Muscle of leg (tissue), 3 donors: ENCODE measurements at regions not wholly inside any gene's neighbourhood (a gene's known extent, or its start where the extent isn't known, plus 50 kb on each side); places are given as distances from the start of the nearest gene placed in this dataset.

ENCODE experiments used
- DNase-seq: peaks from one replicate; pipeline ENCODE4 v3.0.0; 2013
- H3K27ac ChIP-seq: one replicate; pipeline ENCODE4 v1.5.1; 2013; ENCODE audit warnings: mild to moderate bottlenecking, low read length, control low read depth
- H3K27me3 ChIP-seq: one replicate; pipeline ENCODE4 v1.6.1; 2013; ENCODE audit warnings: low read length; ENCODE audit not compliant: control insufficient read depth, insufficient read depth
- H3K36me3 ChIP-seq: one replicate; pipeline ENCODE4 v1.6.1; 2013; ENCODE audit warnings: low read length; ENCODE audit not compliant: control insufficient read depth, insufficient read depth
- H3K4me1 ChIP-seq: one replicate; pipeline ENCODE4 v1.6.1; 2013; ENCODE audit warnings: low read length; ENCODE audit not compliant: control insufficient read depth, insufficient read depth
- H3K4me3 ChIP-seq: one replicate; pipeline ENCODE4 v1.5.1; 2013; ENCODE audit warnings: low read length, control low read depth
- H3K9me3 ChIP-seq: replicated peaks from 2 replicates; pipeline ENCODE4 v1.6.1; 2013; ENCODE audit warnings: low read depth, low read length; ENCODE audit not compliant: control insufficient read depth
- WGBS: methylation state at CpG from one replicate; pipeline ENCODE4 v1.1.5; 2013; ENCODE audit warnings: missing lambda C conversion rate; ENCODE audit not compliant: insufficient coverage; 5-methylcytosine and 5-hydroxymethylcytosine counted together

DNA sequence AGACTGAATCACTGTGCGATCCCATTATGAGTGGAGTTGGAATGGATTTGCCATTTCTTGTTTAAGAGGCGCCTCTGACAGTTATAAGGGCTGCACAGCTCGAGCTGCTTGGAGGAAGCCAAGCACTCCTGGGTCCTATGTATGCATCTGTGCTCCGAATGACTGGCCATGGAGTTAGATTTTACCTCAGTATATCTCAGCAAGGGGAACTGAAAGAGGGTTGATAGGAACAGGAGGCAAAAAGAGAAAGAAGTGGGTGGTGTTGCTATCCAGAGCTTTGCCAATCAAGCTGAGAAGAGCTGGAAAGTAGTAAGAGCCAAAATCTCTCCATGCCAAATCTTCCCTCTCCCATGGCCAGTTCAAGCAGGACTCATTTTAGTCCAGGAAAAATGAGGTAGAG is 632.0 kb upstream of the KIRREL3 start:
- DNase-seq: no peak
- H3K27ac ChIP-seq: no peak overlapping the region
- H3K4me3 ChIP-seq: no peak overlapping the region
- H3K4me1 ChIP-seq: no peaks in the 10 kb centered on the region
- no peaks in the 10 kb centered on the region for H3K27me3 ChIP-seq
- no peaks in the 10 kb centered on the region for H3K36me3 ChIP-seq
- WGBS: 90% methylated on average over 2 of the region's 4 CpGs
- H3K9me3 ChIP-seq: no peaks in the 10 kb centered on the region

GRCh38 chr11:127631974-127632373 is 631.4 kb upstream of the KIRREL3 start:
- no peak overlapping the region for H3K4me3 ChIP-seq
- H3K36me3 ChIP-seq: no peaks in the 10 kb centered on the region
- DNase-seq: peak; percentile 16
- H3K27me3 ChIP-seq: no peaks in the 10 kb centered on the region
- 100% methylated on average over 2 of the region's 5 CpGs for WGBS
- H3K27ac ChIP-seq: no peak overlapping the region
- no peaks in the 10 kb centered on the region for H3K4me1 ChIP-seq
- H3K9me3 ChIP-seq: no peaks in the 10 kb centered on the region

DNA sequence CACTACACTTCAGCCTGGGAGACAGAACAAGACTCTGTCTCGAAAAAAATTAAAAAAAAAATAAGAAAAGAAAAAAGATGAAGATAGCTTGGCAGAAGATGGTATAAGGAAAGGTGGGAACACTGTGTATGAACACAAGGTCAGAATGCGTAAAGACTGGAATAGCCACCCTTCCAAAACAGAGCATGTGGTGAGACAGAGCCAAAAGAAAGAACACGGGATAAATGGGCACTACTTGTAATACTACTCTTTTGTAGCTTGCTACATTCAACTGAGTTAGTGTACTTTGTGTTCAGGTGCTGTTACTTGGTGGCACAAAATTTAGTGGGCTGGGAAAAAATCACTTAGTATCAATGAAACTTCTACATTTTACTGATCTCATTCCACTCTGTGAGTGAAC is 628.6 kb upstream of the KIRREL3 start:
- Histone ChIP-seq H3K27me3 (no peaks in the 10 kb centered on the region), H3K9me3 (no peaks in the 10 kb centered on the region), H3K27ac (no peak overlapping the region), H3K4me3 (no peak overlapping the region), H3K4me1 (no peaks in the 10 kb centered on the region), H3K36me3 (no peaks in the 10 kb centered on the region)
- DNase-seq: no peak
- no CpG with 5 or more reads among the region's 3 CpGs for WGBS

- DNase-seq: no peak
- Histone ChIP-seq H3K27me3 (no peaks in the 10 kb centered on the region), H3K27ac (no peak overlapping the region), H3K36me3 (no peaks in the 10 kb centered on the region), H3K9me3 (no peaks in the 10 kb centered on the region), H3K4me1 (no peaks in the 10 kb centered on the region), H3K4me3 (no peak overlapping the region)
- WGBS: no CpG with 5 or more reads among the region's 5 CpGs
Observed at GRCh38 chr11:127628458-127628785, 627.9 kb upstream of the KIRREL3 start.

- Histone ChIP-seq H3K27me3 (no peaks in the 10 kb centered on the region), H3K9me3 (no peaks in the 10 kb centered on the region), H3K36me3 (no peaks in the 10 kb centered on the region), H3K27ac (no peak overlapping the region), H3K4me3 (no peak overlapping the region), H3K4me1 (no peaks in the 10 kb centered on the region)
- DNase-seq: peak; percentile 14
- no CpG with 5 or more reads among the region's 12 CpGs for WGBS
Observed at GRCh38 chr11:127627629-127628457, 627.3 kb upstream of the KIRREL3 start.

DNA sequence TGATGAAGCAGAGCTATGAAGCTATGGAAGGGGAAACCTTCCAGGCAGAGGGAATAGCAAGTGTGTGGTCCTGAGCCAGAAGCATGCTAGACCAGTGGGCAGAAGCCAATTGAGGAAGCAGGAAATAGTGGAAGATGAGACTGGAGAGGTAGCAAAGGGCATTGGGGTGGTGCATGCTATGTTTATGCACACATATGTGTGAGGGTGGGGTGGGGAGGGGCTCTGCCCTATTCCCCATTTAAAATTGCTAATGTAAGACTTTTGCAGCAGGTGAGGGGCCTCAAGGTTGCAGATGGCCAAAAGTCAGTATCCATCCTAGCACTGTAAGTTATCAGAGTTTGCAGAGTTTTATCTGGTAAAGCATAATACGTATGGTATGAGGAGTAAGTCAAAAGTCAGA is 626.6 kb upstream of the KIRREL3 start:
- no peaks in the 10 kb centered on the region for H3K36me3 ChIP-seq
- H3K4me3 ChIP-seq: no peak overlapping the region
- H3K27me3 ChIP-seq: no peaks in the 10 kb centered on the region
- no CpG with 5 or more reads among the region's 1 CpG for WGBS
- no peak overlapping the region for H3K27ac ChIP-seq
- H3K4me1 ChIP-seq: no peaks in the 10 kb centered on the region
- no peak for DNase-seq
- H3K9me3 ChIP-seq: no peaks in the 10 kb centered on the region

- H3K27ac ChIP-seq: no peak overlapping the region
- H3K27me3 ChIP-seq: no peaks in the 10 kb centered on the region
- H3K9me3 ChIP-seq: no peaks in the 10 kb centered on the region
- H3K36me3 ChIP-seq: no peaks in the 10 kb centered on the region
- H3K4me3 ChIP-seq: no peak overlapping the region
- no peak for DNase-seq
- no peaks in the 10 kb centered on the region for H3K4me1 ChIP-seq
- WGBS: 17% methylated on average over 1 of the region's 3 CpGs
Observed at GRCh38 chr11:127625402-127625801, 624.8 kb upstream of the KIRREL3 start.

DNA sequence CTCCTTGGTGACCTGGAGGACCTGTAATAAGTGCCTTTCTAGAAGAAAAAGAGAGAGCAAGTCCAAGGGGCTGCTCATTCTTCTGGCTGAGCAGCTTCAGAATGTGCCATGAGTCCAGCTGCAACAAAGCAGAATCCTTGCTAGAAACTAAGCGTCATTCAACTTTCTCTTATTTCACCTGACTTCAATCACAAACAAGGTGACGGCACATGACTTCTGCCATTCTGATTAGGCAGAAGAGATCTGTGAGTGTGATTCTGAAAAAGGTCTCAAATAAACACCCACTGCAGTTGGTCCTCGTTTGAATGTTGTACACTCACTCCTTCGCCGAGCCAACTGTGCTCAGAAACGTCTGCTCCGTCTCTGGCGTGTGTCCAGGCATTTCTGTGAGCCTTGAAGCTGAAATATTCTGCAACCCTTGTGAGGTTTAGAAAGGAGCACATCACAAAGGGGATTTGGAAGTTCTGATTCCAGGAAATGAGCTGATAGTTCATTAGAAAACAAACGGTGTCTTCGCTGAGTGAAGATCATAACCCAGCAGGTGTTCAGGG is 623.8 kb upstream of the KIRREL3 start:
- WGBS: 26% methylated on average over 8 of the region's 10 CpGs
- Histone ChIP-seq H3K4me1 (no peaks in the 10 kb centered on the region), H3K27me3 (no peaks in the 10 kb centered on the region), H3K9me3 (no peaks in the 10 kb centered on the region), H3K27ac (no peak overlapping the region), H3K4me3 (no peak overlapping the region), H3K36me3 (no peaks in the 10 kb centered on the region)
- peak; percentile 57 for DNase-seq

- no peak overlapping the region for H3K27ac ChIP-seq
- no peaks in the 10 kb centered on the region for H3K4me1 ChIP-seq
- no peak for DNase-seq
- H3K9me3 ChIP-seq: no peaks in the 10 kb centered on the region
- no peaks in the 10 kb centered on the region for H3K36me3 ChIP-seq
- no peaks in the 10 kb centered on the region for H3K27me3 ChIP-seq
- no peak overlapping the region for H3K4me3 ChIP-seq
Observed at GRCh38 chr11:127622686-127623085, 622.1 kb upstream of the KIRREL3 start.

GRCh38 chr11:127620671-127621070 is 620.1 kb upstream of the KIRREL3 start:
- Histone ChIP-seq H3K27ac (no peak overlapping the region), H3K9me3 (no peaks in the 10 kb centered on the region), H3K36me3 (no peaks in the 10 kb centered on the region), H3K4me1 (no peaks in the 10 kb centered on the region), H3K4me3 (no peak overlapping the region), H3K27me3 (peaks cover 2% of the 10 kb centered on the region)
- no CpG with 5 or more reads among the region's 4 CpGs for WGBS
- no peak for DNase-seq

DNA sequence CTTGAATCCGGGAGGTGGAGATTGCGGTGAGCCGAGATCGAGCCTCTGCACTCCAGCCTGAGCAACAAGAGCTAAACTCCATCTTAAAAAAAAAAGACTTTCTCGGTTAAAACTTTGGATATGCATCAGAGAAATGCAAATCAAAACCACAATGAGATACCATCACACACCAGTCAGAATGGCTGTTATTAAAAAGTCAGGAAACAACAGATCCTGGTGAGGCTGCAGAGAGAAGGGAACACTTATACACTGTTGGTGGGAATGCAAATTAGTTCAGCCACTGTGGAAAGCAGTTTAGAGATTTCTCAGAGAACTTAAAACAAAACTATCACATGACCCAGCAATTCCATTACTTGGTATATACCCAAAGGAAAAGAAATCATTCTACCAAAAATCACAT is 619.4 kb upstream of the KIRREL3 start:
- no peaks in the 10 kb centered on the region for H3K4me1 ChIP-seq
- no peak for DNase-seq
- no CpG with 5 or more reads among the region's 5 CpGs for WGBS
- no peak overlapping the region for H3K4me3 ChIP-seq
- H3K27me3 ChIP-seq: peaks cover 2% of the 10 kb centered on the region
- no peak overlapping the region for H3K27ac ChIP-seq
- H3K36me3 ChIP-seq: no peaks in the 10 kb centered on the region
- no peaks in the 10 kb centered on the region for H3K9me3 ChIP-seq
